BJ (cell line): ENCODE measurements at regions not wholly inside any gene's neighbourhood (a gene's known extent, or its start where the extent isn't known, plus 50 kb on each side); places are given as distances from the start of the nearest gene placed in this dataset.
"Not testable (repeated sequence)": the region's sequence is repeated elsewhere in the genome, so short reads cannot be mapped to it uniquely, and the experiment has no call there.

Source experiments
- CTCF ChIA-PET: fragments of 350-600 bp; formaldehyde crosslinking; extraction: SDS; loops from one replicate; lab custom pipeline; 2021; ENCODE audit warnings: antibody characterized with exemption, inconsistent platforms; lab: Yijun Ruan, JAX
- POLR2A ChIA-PET: fragments of 300-600 bp; sonication (Branson Sonifier 250); formaldehyde crosslinking; extraction: SDS; loops from one replicate; lab custom pipeline; 2021; ENCODE audit warnings: antibody characterized with exemption; lab: Charles Lee
- DNase-seq: peaks from one replicate; pipeline ENCODE4 v3.0.0-alpha.2; 2011; ENCODE audit warnings: low read depth
- H3K27me3 ChIP-seq: 2 replicates; pipeline ENCODE4 v1.6.0; 2011; ENCODE audit warnings: low read length; ENCODE audit not compliant: control insufficient read depth, insufficient read depth
- H3K36me3 ChIP-seq: 2 replicates; pipeline ENCODE4 v1.5.1; 2011; ENCODE audit warnings: low read length; ENCODE audit not compliant: control insufficient read depth, insufficient read depth
- H3K4me3 ChIP-seq: 2 replicates; pipeline ENCODE4 v1.5.1; 2011; ENCODE audit warnings: low read depth, mild to moderate bottlenecking, control low read depth, low read length
- CTCF ChIP-seq: IDR thresholded peaks from 2 replicates; pipeline ENCODE4 v1.5.1; 2011; ENCODE audit warnings: low read depth, mild to moderate bottlenecking, control low read depth, inconsistent platforms, low read length, moderate library complexity; ENCODE audit not compliant: insufficient read depth

DNA sequence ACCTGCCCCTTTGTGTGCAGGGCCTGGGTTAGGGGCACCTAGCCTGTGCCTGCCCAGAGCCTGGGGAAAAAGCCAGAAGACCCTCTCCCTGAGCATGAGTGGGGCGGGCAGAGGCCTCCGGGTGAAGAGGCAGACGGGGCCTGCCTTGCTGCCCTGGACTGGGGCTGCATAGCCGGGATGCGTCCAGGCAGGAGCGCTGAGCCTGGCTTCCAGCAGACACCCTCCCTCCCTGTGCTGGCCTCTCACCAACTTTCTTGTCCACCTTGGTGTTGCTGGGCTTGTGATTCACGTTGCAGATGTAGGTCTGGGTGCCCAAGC lies 216.1 kb downstream of the TMEM121 start:
- Histone ChIP-seq H3K4me3 (no peak overlapping the region), H3K27me3 (no peaks in the 10 kb centered on the region), H3K36me3 (no peaks in the 10 kb centered on the region)
- no peak for DNase-seq
- no peak for TF ChIP-seq CTCF
- POLR2A ChIA-PET, result no interaction called here
- CTCF ChIA-PET, result no interaction called here

GRCh38 chr14:105742904-105743701 lies 216.7 kb downstream of the TMEM121 start:
- H3K4me3 ChIP-seq, POLR2A ChIA-PET, CTCF ChIA-PET: not testable (repeated sequence)

DNA sequence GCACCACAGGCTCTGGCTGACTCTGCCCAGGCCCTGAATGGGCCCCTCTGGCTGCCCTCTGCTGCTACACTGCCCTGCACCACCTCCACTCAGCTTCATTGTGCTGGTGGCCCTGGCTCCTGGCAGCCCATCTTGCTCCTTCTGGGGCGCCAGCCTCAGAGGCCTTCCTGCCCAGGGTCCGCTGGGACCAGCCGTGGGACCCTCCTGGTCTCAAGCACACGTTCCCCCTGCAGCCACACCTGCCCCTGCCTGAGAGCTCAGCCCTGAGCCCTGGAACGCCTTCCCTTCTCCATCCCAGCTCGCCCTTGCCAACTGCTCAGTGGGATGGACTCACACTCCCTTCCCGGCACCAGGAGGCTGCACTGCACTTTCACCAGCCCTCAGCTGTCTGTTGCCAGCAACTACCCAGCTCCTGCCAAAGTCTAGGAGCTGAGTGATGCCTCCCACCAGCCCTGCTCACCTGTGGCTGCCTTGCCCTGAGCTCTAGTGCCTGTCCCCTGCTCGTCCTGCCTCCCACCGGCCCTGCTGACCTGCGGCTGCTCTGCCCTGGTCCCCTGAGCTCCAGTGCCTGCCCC lies 217.9 kb downstream of the TMEM121 start:
- H3K27me3 ChIP-seq, CTCF ChIA-PET, H3K36me3 ChIP-seq, H3K4me3 ChIP-seq, POLR2A ChIA-PET, DNase-seq: not testable (repeated sequence)

More at GRCh38 chr14:105742904-105743701, 216.7 kb downstream of the TMEM121 start:
- DNase-seq, H3K36me3 ChIP-seq, H3K27me3 ChIP-seq: not testable (repeated sequence)

DNA sequence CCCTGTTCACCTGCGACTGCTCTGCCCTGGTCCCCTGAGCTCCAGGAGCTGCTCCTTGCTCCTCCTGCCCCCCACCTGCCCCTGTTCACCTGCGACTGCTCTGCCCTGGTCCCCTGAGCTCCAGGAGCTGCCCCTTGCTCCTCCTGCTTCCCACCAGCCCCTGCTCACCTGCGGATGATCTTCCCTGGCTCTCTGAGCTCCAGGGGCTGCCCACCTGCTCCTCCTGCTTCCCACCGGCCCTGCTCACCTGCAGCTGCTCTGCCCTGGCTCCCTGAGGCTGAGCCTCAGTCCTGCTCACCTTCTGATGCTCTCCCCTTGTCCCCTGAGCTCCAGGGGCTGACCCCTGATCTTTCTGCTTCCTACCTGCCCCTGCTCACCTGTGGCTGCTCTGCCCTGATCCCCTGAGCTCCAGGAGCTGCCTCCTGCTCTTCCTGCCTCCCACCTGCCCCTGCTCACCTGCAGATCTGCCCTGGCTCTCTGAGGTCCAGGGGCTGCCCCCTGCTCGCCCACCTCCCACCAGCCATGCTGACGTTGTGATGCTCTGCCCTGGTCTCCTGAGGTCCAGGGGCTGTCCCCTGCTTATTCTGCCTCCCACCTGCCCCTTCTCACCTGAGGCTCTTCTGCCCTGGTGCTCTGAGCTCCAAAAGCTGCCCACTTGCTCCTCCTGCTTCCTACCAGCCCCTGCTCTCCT lies 219.2 kb downstream of the TMEM121 start:
- H3K27me3 ChIP-seq, result no peaks in the 10 kb centered on the region
- no peak for TF ChIP-seq CTCF
- POLR2A ChIA-PET, result no interaction called here
- CTCF ChIA-PET, result no interaction called here
- no peak overlapping the region for H3K4me3 ChIP-seq
- no peak for DNase-seq
- no peaks in the 10 kb centered on the region for H3K36me3 ChIP-seq

DNA sequence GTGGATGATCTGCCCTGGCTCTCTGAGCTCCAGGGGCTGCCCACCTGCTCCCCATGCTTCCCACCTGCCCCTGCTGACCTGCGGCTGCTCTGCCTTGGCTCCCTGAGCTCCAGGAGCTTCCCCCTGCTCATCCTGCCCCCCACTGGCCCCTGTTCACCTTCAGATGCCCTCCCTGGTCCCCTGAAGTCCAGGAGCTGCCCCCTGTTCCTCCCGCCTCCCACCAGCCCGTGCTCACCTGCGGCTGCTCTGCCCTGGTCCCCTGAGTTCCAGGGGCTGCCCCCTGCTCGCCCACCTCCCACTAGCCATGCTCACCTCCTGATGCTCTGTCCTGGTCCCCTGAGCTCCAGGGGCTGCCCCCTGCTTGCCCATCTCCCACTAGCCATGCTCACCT lies 219.7 kb downstream of the TMEM121 start:
- ChIA-PET CTCF (no interaction called here), POLR2A (no interaction called here)
- DNase-seq, result no peak
- Histone ChIP-seq H3K27me3 (no peaks in the 10 kb centered on the region), H3K36me3 (no peaks in the 10 kb centered on the region), H3K4me3 (no peak overlapping the region)
- no peak for TF ChIP-seq CTCF

- CTCF ChIA-PET, POLR2A ChIA-PET, H3K27me3 ChIP-seq, H3K36me3 ChIP-seq, DNase-seq, H3K4me3 ChIP-seq: not testable (repeated sequence)
Observed at GRCh38 chr14:105746800-105747502, 220.6 kb downstream of the TMEM121 start.

DNA sequence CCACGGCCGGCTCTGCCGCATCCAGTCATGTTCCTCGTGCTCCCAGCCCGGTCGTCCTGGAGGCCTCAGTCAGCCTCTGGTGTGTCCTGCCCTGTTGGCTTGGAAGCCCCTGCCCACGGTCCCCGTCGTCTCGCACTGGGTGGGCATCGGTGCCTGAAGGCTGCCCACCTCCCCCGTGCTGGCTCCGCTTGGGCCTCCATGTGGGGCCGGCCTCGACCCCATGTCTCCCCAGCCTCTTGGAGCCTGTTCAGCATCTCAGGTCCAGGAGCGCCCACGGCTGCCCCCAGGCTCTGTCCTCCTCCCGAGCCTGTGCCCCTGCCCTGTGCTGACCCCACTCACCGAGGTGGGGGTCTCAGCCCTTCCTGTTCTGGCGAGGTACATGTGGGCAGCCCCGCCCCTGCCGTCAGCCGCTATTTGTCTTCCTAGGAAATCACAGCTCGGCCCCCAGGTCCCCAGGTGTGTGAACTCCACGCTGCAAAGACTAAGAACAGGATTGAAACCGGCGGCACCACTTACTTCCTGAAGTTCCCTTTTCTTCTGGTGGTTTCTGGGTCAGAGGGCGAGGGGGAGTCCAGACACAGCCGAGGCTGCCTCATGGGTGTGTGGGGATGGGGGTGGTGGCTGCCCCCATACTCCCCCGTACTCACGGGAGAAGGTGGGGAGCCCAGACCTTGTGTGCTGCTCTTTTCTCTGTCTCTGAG lies 221.3 kb downstream of the TMEM121 start:
- CTCF ChIA-PET, H3K4me3 ChIP-seq, H3K27me3 ChIP-seq, POLR2A ChIA-PET, H3K36me3 ChIP-seq, DNase-seq: not testable (repeated sequence)
